ENCODE measurements at regions not wholly inside any gene's neighbourhood (a gene's known extent, or its start where the extent isn't known, plus 50 kb on each side); places are given as distances from the start of the nearest gene placed in this dataset.
"Not testable (repeated sequence)": the region's sequence is repeated elsewhere in the genome, so short reads cannot be mapped to it uniquely, and the experiment has no call there.

DNA sequence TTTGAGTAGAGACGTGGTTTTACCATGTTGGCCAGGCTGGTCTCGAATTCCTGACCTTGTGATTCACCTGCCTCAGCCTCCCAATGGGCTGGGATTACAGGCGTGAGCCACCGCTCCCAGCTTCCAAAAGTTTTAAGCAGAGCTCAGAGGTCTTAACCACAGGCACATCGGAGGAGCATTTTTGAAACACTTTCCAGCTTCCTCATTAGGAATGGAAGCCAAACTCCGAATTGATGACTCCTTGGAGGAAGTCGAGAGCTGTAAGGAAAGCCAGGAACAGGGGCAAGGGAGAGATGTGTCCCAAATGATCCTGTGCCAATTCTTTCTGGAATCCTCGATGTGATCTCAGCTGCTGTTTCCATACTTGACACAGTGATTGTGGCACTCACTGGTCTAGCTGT lies 56.2 kb upstream of the CCZ1B start:
- DNase-seq (ENCODE audit: low spot score) = not testable (repeated sequence)

DNA sequence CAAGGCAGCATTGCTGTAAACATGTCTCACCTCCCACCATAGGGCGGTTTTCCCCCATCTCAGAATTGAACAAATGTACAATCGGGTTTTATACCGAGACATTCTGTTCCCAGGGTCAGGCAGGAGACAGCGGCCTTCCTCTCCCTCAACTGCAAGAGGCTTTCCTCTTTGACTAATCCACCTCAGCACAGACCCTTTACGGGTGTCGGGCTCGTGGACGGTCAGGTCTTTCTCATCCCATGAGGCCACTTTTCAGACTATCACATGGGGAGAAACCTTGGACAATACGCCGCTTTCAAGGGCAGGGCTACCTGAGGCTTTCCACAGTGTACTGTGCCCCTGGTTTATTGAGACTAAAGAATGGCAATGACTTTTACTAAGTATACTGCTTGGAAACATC lies 57.7 kb upstream of the CCZ1B start:
- DNase-seq (ENCODE audit: low spot score) = not testable (repeated sequence)

DNA sequence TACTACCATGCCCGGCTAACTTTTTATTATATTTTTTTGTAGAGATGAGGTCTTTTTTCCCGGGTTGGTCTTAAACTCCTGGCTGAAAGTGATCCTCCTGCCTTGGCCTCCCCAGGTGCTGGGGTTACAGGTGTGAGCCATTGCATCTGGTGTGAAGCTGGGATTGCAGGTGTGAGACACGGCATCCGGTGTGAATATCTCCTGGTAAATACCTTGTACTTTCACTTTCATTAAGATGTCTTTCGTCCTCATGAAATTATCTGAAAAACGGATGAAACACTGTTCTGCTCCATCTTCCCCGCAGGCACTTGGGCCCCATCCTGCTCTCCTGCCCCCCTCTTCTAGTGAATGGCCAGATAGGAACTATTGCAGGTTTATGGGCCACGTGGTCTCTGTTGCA lies 60.1 kb upstream of the CCZ1B start:
- no peak for DNase-seq (ENCODE audit: low spot score)

DNA sequence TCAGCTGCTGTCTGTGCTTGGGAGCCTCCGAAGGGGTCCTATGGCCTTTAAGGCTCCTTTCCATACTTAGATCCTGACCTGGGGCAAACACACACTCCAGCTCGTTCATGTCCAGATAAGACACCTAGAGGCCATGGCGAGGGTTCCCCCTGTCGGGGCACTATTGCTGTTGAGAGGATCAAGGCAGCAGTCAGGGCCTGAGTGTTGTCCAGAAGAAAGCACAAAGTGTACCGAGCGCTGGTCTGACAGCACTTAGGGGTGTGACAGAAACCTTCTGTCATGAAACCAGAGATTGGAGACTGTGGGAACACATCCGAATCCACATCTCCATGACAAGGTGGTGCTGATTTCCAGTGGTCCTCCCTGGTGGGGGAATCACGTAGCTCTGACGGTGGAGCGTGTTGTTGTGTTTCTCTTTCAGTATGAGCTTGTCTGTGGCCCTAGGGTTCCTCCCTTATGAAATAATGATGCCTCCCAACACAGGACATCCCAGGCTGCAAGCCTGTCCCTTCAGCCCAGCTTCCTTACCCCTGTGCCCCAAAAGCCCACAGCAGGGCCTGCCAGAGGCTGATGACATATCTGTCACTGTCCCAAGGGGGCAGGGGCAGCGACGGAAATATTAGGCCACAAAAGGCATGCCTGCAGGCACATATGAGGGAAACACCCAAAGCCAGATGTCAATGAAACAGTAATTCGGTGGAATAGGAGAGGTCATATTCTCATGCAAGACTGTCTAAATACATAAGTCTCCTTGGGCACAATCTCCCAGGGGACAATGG lies 62.4 kb upstream of the CCZ1B start:
- DNase-seq (ENCODE audit: low spot score) = not testable (repeated sequence)

DNA sequence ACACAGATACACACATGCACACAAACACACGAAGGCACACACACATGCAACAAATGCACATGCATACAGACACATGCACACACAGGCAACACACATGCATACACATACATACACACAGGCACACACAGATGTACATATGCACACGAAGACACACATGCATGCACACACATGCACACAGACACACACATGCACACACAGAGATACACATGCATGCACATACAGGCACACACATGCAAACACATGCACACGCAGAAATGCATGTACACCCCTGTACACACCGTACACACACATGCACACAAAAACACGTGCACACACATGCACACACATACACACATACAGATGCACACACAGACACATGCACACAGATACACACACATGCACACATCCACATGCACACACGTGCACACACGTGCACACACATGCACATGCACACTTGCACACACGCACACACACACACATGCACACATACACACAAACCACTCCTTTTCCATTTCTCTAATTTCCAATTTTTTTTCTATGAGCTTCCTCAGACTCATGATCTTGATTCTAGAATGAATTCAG lies 63.3 kb upstream of the CCZ1B start:
- DNase-seq (ENCODE audit: low spot score) = no peak

DNA sequence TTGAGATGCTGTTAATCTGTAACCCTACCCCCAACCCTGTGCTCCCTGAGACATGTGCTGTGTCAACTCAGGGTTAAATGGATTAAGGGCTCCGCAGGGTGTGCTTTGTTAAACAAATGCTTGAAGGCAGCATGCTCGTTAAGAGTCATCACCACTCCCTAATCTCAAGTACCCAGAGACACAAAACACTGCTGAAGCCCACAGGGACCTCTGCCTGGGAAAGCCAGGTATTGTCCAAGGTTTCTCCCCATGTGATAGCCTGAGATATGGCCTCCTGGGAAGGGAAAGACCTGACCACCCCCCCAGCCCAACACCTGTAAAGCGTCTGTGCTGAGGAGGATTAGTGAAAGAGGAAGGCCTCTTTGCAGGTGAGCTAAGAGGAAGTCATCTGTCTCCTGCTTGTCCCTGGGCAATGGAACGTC lies 76.0 kb upstream of the CCZ1B start:
- not testable (repeated sequence) for DNase-seq (ENCODE audit: low spot score)

DNA sequence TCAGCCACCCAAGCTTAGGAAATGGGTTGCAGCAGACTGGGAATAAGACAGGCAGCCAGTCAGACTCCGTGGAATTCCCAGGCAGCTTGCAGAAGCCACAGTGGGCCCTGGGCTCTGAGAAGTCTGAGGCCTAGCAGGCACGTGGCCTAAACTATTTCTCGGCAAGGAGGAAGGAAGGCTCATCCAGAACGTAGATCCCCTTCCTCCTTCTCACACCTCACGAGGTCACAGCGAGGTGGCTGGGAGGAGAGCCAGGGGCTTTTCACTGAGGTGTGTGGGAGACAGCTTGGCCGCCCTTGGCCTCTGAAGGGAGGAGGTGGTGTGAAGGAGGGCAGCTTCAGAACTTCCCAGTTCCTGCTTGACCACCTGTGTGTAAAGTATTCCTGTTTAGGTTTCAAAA lies 77.2 kb upstream of the CCZ1B start:
- not testable (repeated sequence) for DNase-seq (ENCODE audit: low spot score)

DNA sequence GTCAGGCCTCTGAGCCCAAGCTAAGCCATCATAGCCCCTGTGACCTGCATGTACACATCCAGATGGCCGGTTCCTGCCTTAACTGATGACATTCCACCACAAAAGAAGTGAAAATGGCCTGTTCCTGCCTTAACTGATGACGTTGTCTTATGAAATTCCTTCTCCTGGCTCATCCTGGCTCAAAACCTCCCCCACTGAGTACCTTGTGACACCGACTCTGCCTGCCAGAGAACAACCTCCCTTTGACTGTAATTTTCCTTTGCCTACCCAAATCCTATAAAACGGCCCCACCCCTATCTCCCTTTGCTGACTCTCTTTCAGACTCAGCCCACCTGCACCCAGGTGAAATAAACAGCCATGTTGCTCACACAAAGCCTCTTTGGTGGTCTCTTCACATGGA lies 77.7 kb upstream of the CCZ1B start:
- DNase-seq (ENCODE audit: low spot score) = not testable (repeated sequence)

DNA sequence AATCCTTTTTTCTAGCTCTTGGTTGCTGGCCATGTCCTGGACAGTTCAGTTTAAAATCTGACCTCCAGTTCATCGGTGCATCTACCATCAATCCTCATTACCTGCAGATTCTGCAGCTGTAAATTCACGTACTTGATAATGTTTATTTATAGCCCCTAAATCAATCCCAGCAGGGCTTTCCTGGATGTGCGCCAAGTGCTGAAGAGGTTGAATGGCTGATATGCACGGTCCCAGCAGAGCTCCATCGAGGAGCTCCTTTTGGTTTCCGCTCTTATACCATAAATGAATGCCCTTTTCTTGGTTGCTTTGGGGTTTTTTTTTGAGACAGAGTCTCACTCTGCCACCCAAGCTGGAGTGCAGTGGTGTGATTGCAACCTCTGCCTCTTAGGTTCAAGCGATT lies 91.2 kb upstream of the CCZ1B start:
- DNase-seq (ENCODE audit: low spot score) = no peak

DNA sequence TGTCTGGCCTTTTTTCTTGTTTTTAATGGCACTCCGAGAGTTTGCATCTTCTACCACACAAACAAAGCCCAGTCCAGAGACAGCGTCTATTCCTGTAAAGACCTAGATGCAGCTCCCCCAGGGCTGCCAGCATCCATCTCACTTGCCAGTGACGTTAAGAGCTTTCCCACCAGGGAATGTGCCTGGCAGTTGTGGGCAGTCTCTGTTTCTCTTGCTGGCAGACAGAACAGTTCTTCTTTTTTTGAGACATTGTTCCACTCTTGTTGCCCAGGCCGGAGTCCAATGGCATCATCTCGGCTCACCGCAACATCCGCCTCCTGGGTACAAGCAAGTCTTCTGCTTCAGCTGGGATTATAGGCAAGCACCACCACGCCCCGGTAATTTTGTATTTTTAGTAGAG lies 93.1 kb upstream of the CCZ1B start:
- DNase-seq (ENCODE audit: low spot score) = not testable (repeated sequence)

DNA sequence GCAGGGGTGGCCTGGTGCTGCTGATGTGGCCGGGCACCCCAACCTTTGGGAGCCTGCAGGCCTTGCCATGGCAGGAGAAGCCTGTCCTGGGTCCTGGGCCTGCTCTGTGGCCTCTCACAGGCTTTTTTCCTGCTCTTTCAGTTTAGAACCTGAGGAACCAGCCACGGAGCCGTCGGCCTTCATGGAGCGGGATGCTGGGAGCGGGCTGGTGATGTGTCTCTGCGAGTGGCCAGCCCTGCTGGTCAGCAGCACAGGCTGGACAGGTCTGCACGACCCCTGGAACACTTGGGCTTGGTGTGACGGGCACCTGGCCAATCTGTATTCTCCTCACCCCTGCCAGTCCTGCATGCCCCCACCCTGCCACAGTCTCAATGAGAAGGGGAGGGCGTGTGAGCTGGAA lies 98.4 kb upstream of the CCZ1B start:
- not testable (repeated sequence) for DNase-seq (ENCODE audit: low spot score)

DNA sequence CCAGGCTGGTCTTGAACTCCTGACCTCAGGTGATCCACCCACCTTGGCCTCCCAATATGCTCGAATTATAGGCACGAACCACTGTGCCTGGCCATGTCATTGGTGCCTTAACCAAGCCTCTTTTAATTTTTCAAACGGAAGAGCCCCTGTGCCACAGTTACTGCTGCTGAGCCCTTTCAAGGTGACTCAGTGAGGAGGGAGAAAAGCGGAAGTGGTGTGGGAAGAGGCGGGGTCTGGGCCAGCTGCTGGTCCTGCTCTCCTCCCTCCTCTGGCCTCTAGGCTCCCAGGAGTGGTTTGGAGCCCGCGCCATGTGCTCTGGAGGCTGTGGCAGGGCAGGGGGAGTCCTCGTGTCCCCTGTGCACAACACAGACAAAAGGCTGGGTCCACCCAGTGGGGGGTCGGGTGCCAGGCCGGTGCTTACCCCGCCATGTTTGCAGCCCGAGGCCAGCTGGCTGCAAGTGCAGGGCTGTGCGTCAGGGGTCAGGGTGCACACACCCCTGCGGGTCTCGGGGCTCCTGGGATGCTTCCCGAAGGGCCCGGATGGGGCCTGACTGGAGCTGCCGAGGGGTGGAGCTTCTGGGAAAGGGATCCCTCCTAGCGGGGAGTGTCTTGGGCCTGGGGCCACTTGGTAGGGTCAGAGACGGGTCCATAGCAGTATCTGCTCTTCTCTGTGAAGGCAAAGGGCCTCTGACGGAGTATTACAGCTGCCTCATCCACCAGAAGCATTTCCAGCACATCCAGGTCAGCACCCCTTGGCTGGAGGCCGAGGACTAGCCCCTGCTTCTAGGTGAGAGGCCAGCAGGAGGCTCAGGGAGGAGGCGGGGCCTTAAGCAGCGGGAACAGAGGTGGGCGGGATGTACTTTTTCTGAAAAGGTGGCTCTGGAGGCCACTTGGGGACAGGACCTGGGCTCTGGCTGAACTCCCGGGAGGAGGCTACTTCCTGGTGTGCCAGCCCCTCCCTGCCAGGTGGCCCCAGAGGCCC lies 100.4 kb upstream of the CCZ1B start:
- not testable (repeated sequence) for DNase-seq (ENCODE audit: low spot score)

DNA sequence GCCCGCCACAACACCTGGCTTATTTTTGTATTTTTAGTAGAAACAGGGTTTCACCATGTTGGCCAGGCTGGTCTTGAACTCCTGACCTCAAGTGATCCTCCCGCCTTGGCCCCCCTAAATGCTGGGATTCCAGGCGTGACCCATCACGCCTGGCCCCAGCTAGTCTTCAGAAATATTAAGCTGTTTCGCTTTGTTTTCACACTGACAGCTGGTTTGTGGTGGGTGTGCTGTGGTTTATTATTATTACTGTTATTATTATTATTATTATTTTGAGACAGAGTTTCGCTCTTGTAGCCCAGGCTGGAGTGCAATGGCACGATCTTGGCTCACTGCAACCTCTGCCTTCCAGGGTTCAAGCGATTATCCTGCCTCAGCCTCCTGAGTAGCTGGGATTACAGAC lies 101.6 kb upstream of the CCZ1B start:
- DNase-seq (ENCODE audit: low spot score) = not testable (repeated sequence)

DNA sequence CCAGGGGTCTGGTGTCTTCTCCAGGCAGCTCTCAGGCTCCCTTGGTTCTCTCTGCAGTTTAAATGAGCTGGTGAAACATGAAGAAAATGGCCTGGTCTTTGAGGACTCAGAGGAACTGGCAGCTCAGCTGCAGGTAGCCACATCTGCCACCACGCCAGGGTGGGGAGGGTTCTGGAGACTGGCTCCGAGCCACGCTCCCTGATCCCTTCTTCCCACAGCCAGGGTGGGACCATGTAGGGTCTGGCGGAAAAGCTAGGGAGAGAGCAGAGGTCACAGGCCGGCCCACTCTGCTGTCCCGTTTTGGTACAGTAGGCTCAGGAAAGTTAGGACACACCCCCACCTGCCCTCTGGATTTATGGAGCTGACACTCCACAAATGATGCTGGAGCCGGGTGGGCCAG lies 103.5 kb upstream of the CCZ1B start:
- not testable (repeated sequence) for DNase-seq (ENCODE audit: low spot score)

DNA sequence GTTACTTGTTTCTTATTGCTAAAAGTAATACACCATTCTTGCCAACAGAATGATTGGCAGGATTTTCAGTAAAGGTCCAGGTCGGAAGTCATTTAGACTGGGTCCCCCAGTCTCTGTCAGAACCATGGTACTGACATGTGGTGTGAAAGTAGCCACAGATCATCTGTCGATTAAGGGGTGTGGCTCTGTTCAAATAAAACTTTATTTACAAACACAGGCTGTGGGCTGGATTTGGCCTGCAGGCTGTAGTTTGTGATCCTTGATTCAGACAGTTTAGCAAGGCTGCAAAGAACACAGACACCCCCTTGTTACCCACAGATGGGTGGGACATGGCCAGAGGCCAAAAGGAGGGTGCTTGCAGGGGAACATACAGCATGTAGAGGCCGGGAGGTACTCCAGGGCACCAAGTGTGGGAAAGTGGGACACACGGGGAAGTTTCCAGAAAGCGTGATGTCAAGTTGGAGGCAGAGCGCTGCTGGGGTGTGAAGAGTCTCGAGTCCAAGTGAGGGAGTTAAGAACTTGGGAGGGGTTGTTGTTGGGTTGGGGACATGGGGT lies 104.1 kb upstream of the CCZ1B start:
- DNase-seq (ENCODE audit: low spot score) = not testable (repeated sequence)

DNA sequence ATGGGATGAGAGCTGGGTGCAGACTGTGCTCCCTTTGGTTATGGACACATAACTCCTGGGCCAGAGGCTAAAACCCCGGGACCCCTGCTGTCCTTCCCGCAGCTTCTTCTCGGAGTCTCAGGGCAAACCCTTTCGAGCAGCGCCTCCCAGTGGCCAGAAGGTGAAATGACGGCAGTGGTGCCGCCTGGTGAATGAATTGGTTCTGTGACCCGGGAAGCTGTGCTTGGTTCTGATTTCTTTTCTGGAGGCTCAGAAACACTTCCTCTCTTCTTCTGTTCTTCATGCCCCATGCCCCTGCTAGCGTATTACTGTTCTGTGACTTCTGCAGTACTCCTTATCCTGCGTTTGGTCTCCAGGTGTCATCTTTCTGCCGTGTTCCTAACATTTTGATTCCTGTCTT lies 104.7 kb upstream of the CCZ1B start:
- DNase-seq (ENCODE audit: low spot score) = peak; percentile 40

DNA sequence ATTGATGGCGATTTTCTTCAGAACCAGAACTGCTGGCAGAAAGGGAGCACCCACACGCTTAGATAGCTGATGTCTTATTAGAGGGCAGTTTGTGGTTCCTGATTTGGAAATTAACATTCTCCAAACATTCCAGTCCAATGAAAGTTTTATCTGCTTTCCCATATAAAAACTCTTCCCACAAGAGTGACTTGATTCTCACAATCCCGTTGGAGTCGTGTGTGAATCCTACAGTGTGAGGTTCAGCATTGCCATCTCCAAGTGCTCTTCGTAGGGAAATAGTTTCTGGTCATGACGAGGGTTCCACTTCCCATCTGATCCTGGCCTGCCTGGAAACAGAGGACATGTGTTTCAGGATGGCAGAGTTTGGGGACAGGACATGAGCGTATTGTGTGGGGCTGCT lies 105.4 kb upstream of the CCZ1B start:
- DNase-seq (ENCODE audit: low spot score) = not testable (repeated sequence)

DNA sequence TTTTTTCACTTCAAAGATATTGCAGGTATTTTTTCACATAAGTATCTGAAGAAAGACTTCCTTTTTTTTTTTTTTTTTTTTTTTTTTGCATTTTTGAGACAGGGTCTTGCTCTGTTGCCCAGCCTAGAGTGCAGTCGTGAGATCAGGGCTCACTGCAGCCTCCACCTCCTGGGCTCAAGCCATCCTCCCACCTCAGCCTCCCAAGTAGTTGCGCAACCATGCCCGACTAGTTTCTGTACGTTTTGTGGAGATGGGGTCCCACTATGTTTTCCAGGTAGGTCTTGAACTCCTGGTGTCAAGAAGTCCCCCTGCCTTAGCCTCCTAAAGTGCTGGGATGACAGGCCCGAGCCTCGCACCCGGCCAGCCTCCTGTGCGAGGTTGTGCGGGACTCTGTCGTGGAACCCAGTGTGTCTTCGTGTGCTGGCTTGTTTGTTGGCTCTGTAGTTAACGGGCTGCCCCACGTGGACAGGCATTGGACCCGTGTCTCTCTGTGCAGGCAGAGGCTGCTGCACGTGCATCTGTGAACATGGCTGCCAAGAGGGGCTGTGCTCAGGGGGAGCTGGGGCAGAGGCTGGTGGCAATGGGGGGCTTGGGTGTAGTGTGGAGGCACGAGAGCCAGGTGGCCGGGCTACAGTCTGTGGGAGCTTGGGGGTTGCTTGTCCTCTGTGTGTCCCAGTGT lies 108.0 kb upstream of the CCZ1B start:
- not testable (repeated sequence) for DNase-seq (ENCODE audit: low spot score)

DNA sequence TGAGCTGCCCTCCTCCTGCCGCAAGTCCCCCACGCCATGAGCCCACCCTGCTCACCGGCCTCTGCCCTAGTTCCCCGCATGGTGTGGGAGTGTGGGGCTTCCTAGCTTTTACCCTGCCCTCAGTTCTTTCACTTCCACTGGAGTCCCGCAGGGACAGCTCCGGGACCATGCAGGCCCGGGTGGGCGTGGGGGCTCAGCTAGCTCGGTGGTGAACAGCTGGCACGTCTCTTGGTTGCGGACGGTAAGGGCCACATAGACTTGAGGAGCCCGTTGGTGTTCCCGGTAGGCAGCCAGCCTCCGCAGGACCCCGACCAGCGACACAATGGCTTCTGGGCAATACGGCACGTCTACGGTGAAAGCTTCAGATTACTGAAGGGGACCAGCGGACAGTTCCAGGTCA lies 108.9 kb upstream of the CCZ1B start:
- no peak for DNase-seq (ENCODE audit: low spot score)

DNA sequence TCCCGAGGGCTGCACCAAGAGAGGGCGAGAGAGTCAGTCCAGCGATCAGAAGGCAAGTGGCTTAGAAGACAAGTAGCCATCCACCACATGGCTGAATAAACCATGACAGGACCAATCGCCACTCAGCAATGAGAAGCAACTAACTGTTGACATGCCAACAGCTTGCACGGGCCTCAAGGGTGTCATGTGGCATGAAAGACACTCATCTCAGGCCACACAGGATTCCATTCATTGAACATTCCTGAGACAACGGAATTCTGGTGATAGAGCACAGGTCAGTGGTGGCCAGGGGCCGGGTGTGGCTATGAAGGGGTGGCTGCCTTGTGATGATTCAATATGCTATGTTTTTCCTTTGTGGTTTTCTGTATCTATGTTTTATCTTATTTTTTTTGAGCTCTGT lies 110.6 kb upstream of the CCZ1B start:
- not testable (repeated sequence) for DNase-seq (ENCODE audit: low spot score)

DNA sequence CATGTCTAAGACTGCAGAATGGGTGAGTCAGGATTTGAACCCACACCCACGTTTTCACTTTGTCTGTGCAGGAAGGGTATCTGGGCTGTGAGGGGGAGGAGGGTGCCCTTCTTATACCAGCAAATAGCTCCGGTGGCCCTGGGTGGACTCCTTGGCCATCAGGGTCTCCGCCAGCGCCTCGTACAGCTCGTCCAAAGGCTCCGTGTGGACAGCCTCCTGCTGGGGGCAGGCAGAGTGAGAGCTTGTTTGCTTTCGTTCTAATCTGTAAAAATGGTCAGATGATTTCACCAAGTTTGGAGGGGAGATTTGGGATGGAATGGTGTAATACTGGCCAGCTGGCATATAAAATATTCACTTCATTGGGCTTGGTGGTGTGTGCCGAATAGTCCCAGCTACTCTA lies 111.7 kb upstream of the CCZ1B start:
- DNase-seq (ENCODE audit: low spot score) = not testable (repeated sequence)

DNA sequence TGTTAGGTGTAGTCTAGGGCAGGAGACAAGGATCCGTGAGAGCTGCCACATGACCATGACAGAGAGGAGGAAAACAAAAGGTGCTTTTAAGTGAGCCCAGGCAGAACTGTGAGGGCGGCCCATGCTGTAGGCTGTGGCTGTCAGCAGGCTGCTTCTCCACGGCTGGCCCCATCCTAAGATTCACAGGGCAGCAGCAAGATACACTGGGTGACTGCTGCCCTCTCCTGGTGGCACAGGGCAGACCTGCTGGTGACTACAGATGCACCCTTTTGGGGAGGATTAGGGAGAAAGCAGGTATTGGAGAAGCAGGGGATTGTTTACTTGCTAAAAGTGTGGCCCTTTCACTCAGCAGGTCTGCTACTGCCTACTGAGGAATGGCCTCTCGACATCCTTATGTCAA lies 112.2 kb upstream of the CCZ1B start:
- peak; percentile 2 for DNase-seq (ENCODE audit: low spot score)
